HG03442 (cell line): ENCODE measurements at regions not wholly inside any gene's neighbourhood (a gene's known extent, or its start where the extent isn't known, plus 50 kb on each side); places are given as distances from the start of the nearest gene placed in this dataset.
"Not testable (repeated sequence)": the region's sequence is repeated elsewhere in the genome, so short reads cannot be mapped to it uniquely, and the experiment has no call there.

Source experiments
- ATAC-seq: cut with Tn5 transposase; IDR thresholded peaks from one replicate; pipeline ENCODE4 v1.9.1; 2021; ENCODE audit warnings: mild to moderate bottlenecking, moderate library complexity; ENCODE audit not compliant: unreplicated experiment

- no peak for ATAC-seq
These were observed 56.7 kb downstream of the P2RY1 start for GRCh38 chr3:152891678-152892077.

GRCh38 chr3:152892446-152892845, 57.5 kb downstream of the P2RY1 start:
- no peak for ATAC-seq

- ATAC-seq, result no peak
These were observed 58.7 kb downstream of the P2RY1 start for GRCh38 chr3:152893647-152894046.

GRCh38 chr3:152899306-152899705, 64.4 kb downstream of the P2RY1 start:
- no peak for ATAC-seq

GRCh38 chr3:152902141-152902669, 67.3 kb downstream of the P2RY1 start:
- no peak for ATAC-seq

GRCh38 chr3:152905631-152906030, 70.7 kb downstream of the P2RY1 start:
- ATAC-seq, result no peak

GRCh38 chr3:152909180-152909883, 74.4 kb downstream of the P2RY1 start:
- no peak for ATAC-seq

- no peak for ATAC-seq
These were observed 75.3 kb downstream of the P2RY1 start for GRCh38 chr3:152910211-152910610.

- no peak for ATAC-seq
These were observed 76.0 kb downstream of the P2RY1 start for GRCh38 chr3:152910966-152911365.

- ATAC-seq, result not testable (repeated sequence)
These were observed 79.8 kb downstream of the P2RY1 start for GRCh38 chr3:152914743-152915142.

- ATAC-seq, result no peak
These were observed 80.8 kb downstream of the P2RY1 start for GRCh38 chr3:152915695-152916094.

- no peak for ATAC-seq
These were observed 81.9 kb downstream of the P2RY1 start for GRCh38 chr3:152916753-152917279.

- ATAC-seq, result no peak
These were observed 86.4 kb downstream of the P2RY1 start for GRCh38 chr3:152921351-152921750.

- ATAC-seq, result no peak
These were observed 87.6 kb downstream of the P2RY1 start for GRCh38 chr3:152922554-152922953.

- no peak for ATAC-seq
These were observed 92.2 kb downstream of the P2RY1 start for GRCh38 chr3:152927131-152927530.

- no peak for ATAC-seq
These were observed 95.6 kb downstream of the P2RY1 start for GRCh38 chr3:152930516-152930915.

- no peak for ATAC-seq
These were observed 102.3 kb downstream of the P2RY1 start for GRCh38 chr3:152937234-152937633.

GRCh38 chr3:152938974-152939636, 104.2 kb downstream of the P2RY1 start:
- no peak for ATAC-seq

GRCh38 chr3:152941859-152942258, 106.9 kb downstream of the P2RY1 start:
- ATAC-seq, result no peak

- ATAC-seq, result no peak
These were observed 107.4 kb downstream of the P2RY1 start for GRCh38 chr3:152942366-152942765.

GRCh38 chr3:152943645-152944044, 108.7 kb downstream of the P2RY1 start:
- ATAC-seq, result no peak

GRCh38 chr3:152944671-152945070, 109.7 kb downstream of the P2RY1 start:
- no peak for ATAC-seq
